ENCODE measurements at regions not wholly inside any gene's neighbourhood (a gene's known extent, or its start where the extent isn't known, plus 50 kb on each side); places are given as distances from the start of the nearest gene placed in this dataset.

DNA sequence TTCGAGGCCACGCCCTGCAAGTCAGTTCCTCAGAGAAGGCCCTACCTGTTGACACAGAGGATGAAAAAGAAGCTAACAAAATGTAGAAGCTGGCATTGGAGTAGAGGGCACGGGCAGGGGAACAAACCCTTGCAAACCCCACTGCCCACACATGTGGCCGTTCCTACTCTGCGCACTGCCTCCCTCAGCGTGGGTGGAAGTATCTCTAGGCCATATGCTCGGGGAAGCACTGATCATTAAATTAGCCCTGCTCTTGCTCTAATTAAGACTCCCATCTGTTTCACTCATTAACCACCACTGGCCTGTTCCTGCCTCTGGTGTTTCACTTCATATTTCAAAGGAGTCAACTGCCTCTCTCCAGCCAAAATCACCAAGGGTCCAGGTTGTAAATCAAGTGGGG is 201.2 kb upstream of the SFSWAP start:
- no peak overlapping the region for H3K4me3 ChIP-seq (ENCODE audit: low read depth, low read length, poor library complexity, severe bottlenecking)
- H3K9ac ChIP-seq (ENCODE audit: low read length) = no peak overlapping the region
- no peaks in the 10 kb centered on the region for H3K36me3 ChIP-seq (ENCODE audit: insufficient read depth, low read length)
- no peak overlapping the region for H3K4me2 ChIP-seq (ENCODE audit: low read length)
- no peak overlapping the region for H3K27ac ChIP-seq (ENCODE audit: low read depth, low read length, poor library complexity, severe bottlenecking)
- no peaks in the 10 kb centered on the region for H3K79me2 ChIP-seq (ENCODE audit: insufficient read depth, low read length)
- peaks cover 10% of the 10 kb centered on the region for H3K4me1 ChIP-seq (ENCODE audit: insufficient read depth, low read length, severe bottlenecking)
- no peaks in the 10 kb centered on the region for H3K27me3 ChIP-seq (ENCODE audit: insufficient read depth, low read length)
- no peak for TF ChIP-seq EZH2 (IDR thresholded peaks at IDR 0.05; ENCODE audit: borderline replicate concordance, low read length)
- TF ChIP-seq, protein P1, sequence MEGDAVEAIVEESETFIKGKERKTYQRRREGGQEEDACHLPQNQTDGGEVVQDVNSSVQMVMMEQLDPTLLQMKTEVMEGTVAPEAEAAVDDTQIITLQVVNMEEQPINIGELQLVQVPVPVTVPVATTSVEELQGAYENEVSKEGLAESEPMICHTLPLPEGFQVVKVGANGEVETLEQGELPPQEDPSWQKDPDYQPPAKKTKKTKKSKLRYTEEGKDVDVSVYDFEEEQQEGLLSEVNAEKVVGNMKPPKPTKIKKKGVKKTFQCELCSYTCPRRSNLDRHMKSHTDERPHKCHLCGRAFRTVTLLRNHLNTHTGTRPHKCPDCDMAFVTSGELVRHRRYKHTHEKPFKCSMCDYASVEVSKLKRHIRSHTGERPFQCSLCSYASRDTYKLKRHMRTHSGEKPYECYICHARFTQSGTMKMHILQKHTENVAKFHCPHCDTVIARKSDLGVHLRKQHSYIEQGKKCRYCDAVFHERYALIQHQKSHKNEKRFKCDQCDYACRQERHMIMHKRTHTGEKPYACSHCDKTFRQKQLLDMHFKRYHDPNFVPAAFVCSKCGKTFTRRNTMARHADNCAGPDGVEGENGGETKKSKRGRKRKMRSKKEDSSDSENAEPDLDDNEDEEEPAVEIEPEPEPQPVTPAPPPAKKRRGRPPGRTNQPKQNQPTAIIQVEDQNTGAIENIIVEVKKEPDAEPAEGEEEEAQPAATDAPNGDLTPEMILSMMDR (IDR thresholded peaks at IDR 0.05; ENCODE audit: low read length) = no peak
- no peak overlapping the region for H2AFZ ChIP-seq (ENCODE audit: low read length)
- H3F3A ChIP-seq (ENCODE audit: insufficient read depth, low read length) = no peaks in the 10 kb centered on the region
- H4K20me1 ChIP-seq (ENCODE audit: insufficient read depth, low read length) = no peaks in the 10 kb centered on the region
- H3K9me3 ChIP-seq (ENCODE audit: low read length) = no peaks in the 10 kb centered on the region
- H3K9me2 ChIP-seq (ENCODE audit: low read depth, low read length) = no peaks in the 10 kb centered on the region

GRCh38 chr12:131510431-131510830 is 200.5 kb upstream of the SFSWAP start:
- H3K9me3 ChIP-seq (ENCODE audit: low read length) = no peaks in the 10 kb centered on the region
- TF ChIP-seq EZH2 (IDR thresholded peaks at IDR 0.05; ENCODE audit: borderline replicate concordance, low read length) = no peak
- TF ChIP-seq, protein P1 (IDR thresholded peaks at IDR 0.05; ENCODE audit: low read length) = no peak

DNA sequence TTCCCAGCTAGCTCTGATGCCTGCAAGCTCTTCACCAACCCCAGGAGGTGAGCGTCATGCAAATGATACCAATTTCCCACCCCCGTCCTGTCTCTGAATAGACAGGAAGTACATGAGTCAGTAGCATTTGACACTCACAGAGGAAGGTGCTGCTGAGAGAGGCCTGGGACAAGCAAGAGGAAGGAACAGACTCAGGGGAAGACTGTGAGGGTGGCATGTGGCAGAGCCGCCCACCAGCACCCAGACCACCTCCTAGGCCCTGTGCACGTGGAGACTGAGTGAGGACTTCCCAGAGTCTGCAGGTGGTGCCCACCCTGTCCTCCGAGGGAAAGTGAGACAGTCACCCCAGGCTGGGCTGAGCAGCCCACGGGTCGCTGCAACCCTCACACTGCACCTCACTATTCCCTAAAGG is 199.5 kb upstream of the SFSWAP start:
- peaks cover 10% of the 10 kb centered on the region for H3K4me1 ChIP-seq (ENCODE audit: insufficient read depth, low read length, severe bottlenecking)
- H3K27me3 ChIP-seq (ENCODE audit: insufficient read depth, low read length) = no peaks in the 10 kb centered on the region
- H3K9ac ChIP-seq (ENCODE audit: low read length) = no peak overlapping the region
- H4K20me1 ChIP-seq (ENCODE audit: insufficient read depth, low read length) = no peaks in the 10 kb centered on the region
- no peak overlapping the region for H3K4me3 ChIP-seq (ENCODE audit: low read depth, low read length, poor library complexity, severe bottlenecking)
- H3K4me2 ChIP-seq (ENCODE audit: low read length) = no peak overlapping the region; the same call in 1 of the 2 replicates
- no peaks in the 10 kb centered on the region for H3K9me3 ChIP-seq (ENCODE audit: low read length)
- H3K27ac ChIP-seq (ENCODE audit: low read depth, low read length, poor library complexity, severe bottlenecking) = no peak overlapping the region
- no peak overlapping the region for H2AFZ ChIP-seq (ENCODE audit: low read length)
- no peaks in the 10 kb centered on the region for H3K79me2 ChIP-seq (ENCODE audit: insufficient read depth, low read length)
- TF ChIP-seq EZH2 (IDR thresholded peaks at IDR 0.05; ENCODE audit: borderline replicate concordance, low read length) = no peak
- TF ChIP-seq, protein P1 (IDR thresholded peaks at IDR 0.05; ENCODE audit: low read length) = no peak
- H3F3A ChIP-seq (ENCODE audit: insufficient read depth, low read length) = no peaks in the 10 kb centered on the region
- H3K36me3 ChIP-seq (ENCODE audit: insufficient read depth, low read length) = no peaks in the 10 kb centered on the region
- H3K9me2 ChIP-seq (ENCODE audit: low read depth, low read length) = no peaks in the 10 kb centered on the region

More at GRCh38 chr12:131510431-131510830, 200.5 kb upstream of the SFSWAP start:
- no peaks in the 10 kb centered on the region for H3K36me3 ChIP-seq (ENCODE audit: insufficient read depth, low read length)
- H2AFZ ChIP-seq (ENCODE audit: low read length) = no peak overlapping the region
- H3F3A ChIP-seq (ENCODE audit: insufficient read depth, low read length) = no peaks in the 10 kb centered on the region
- no peaks in the 10 kb centered on the region for H3K27me3 ChIP-seq (ENCODE audit: insufficient read depth, low read length)
- no peak overlapping the region for H3K27ac ChIP-seq (ENCODE audit: low read depth, low read length, poor library complexity, severe bottlenecking)
- no peaks in the 10 kb centered on the region for H3K79me2 ChIP-seq (ENCODE audit: insufficient read depth, low read length)
- no peaks in the 10 kb centered on the region for H3K9me2 ChIP-seq (ENCODE audit: low read depth, low read length)
- H3K9ac ChIP-seq (ENCODE audit: low read length) = no peak overlapping the region
- H3K4me3 ChIP-seq (ENCODE audit: low read depth, low read length, poor library complexity, severe bottlenecking) = no peak overlapping the region
- H4K20me1 ChIP-seq (ENCODE audit: insufficient read depth, low read length) = no peaks in the 10 kb centered on the region
- peaks cover 10% of the 10 kb centered on the region for H3K4me1 ChIP-seq (ENCODE audit: insufficient read depth, low read length, severe bottlenecking)
- no peak overlapping the region for H3K4me2 ChIP-seq (ENCODE audit: low read length)

Data from OCI-LY1 (cell line).